Suprapubic skin (tissue), 3 donors: ENCODE measurements at regions not wholly inside any gene's neighbourhood (a gene's known extent, or its start where the extent isn't known, plus 50 kb on each side); places are given as distances from the start of the nearest gene placed in this dataset.

ENCODE experiments used
- CTCF ChIP-seq, 2 donors: fragments of 200-600 bp in 1 of 2; fragments of 450-650 bp in 1 of 2; sonication (generic) in 1 of 2; IDR thresholded peaks; one replicate each; pipeline ENCODE4 v1.5.1; 2016 to 2019; ENCODE audit warnings: antibody characterized with exemption in 2 of 2, mild to moderate bottlenecking in 1 of 2, moderate library complexity in 1 of 2
- EP300 ChIP-seq: sonication (generic); formaldehyde crosslinking; IDR thresholded peaks from one replicate; pipeline ENCODE4 v1.6.1; 2017; ENCODE audit warnings: antibody characterized with exemption
- POLR2A ChIP-seq, 2 donors: fragments of 450-650 bp; IDR thresholded peaks; one replicate each; pipeline ENCODE4 v1.6.1; 2017; ENCODE audit warnings: antibody characterized with exemption in 2 of 2, mild to moderate bottlenecking in 2 of 2, moderate library complexity in 2 of 2

GRCh38 chr18:67216846-67217245 lies 299.7 kb downstream of the DSEL start:
- TF ChIP-seq POLR2A (IDR thresholded peaks at IDR 0.05) (no peak), EP300 (no peak), CTCF (IDR thresholded peaks at IDR 0.05) (no peak)
